ENCODE measurements at regions not wholly inside any gene's neighbourhood (a gene's known extent, or its start where the extent isn't known, plus 50 kb on each side); places are given as distances from the start of the nearest gene placed in this dataset.

GRCh38 chr18:55041366-55041765, 82.1 kb upstream of the CCDC68 start:
- RAD21 ChIA-PET (ENCODE audit: low non-redundant PET in 1 of 2, low total read pairs in 2 of 2, uncharacterized antibody in 2 of 2, unreplicated experiment in 2 of 2), result no interaction called here
- intact Hi-C loops (cut with micrococcal nuclease), result no loop called here

More at GRCh38 chr18:55041366-55041765, 82.1 kb upstream of the CCDC68 start:
- no peak overlapping the region for H2AFZ ChIP-seq (ENCODE audit: low read depth, low read length, poor library complexity, severe bottlenecking)
- ATAC-seq (no peak), DNase-seq (ENCODE audit: low read depth, low spot score) (no peak)
- no peaks in the 10 kb centered on the region for H3K4me1 ChIP-seq (ENCODE audit: control insufficient read depth in 1 of 2, insufficient read depth in 2 of 2, low read length in 2 of 2)
- TF ChIP-seq REST (IDR thresholded peaks at IDR 0.05; ENCODE audit: low read depth), result no peak
- no peak for TF ChIP-seq EZH2 (IDR thresholded peaks at IDR 0.05)
- TF ChIP-seq CTCF (IDR thresholded peaks at IDR 0.05 in 2 of 3, conservative IDR thresholded peaks at IDR 0.05 in 1 of 3; ENCODE audit: borderline replicate concordance in 1 of 3, insufficient read depth in 1 of 3, low read depth in 2 of 3, low read length in 2 of 3), result no peak
- TF ChIP-seq FOSL1 (IDR thresholded peaks at IDR 0.05; ENCODE audit: low read depth), result no peak
- TF ChIP-seq EGR1 (IDR thresholded peaks at IDR 0.05; ENCODE audit: low read depth), result no peak
- TF ChIP-seq SRF (IDR thresholded peaks at IDR 0.05; ENCODE audit: low read depth), result no peak
- no peaks in the 10 kb centered on the region for H3K79me2 ChIP-seq (ENCODE audit: insufficient read depth, low read length)
- H3K27me3 ChIP-seq (ENCODE audit: insufficient read depth, low read length), result no peaks in the 10 kb centered on the region
- H3K36me3 ChIP-seq (ENCODE audit: control insufficient read depth in 1 of 2, insufficient read depth in 2 of 2, low read length in 2 of 2), result no peaks in the 10 kb centered on the region
- H3K9me3 ChIP-seq (ENCODE audit: control insufficient read depth in 1 of 2, insufficient read depth in 1 of 2, low read depth in 1 of 2, low read length in 2 of 2), result no peaks in the 10 kb centered on the region
- ChIA-PET POLR2A (no interaction called here), CTCF (no interaction called here)
- H3K9me2 ChIP-seq (ENCODE audit: insufficient read depth), result no peaks in the 10 kb centered on the region
- no peak overlapping the region for H3K9ac ChIP-seq (ENCODE audit: low read length)
- H3K4me3 ChIP-seq (replicated peaks in 1 of 2; ENCODE audit: low read depth in 1 of 2, low read length in 2 of 2), result no peak overlapping the region
- no peaks in the 10 kb centered on the region for H4K20me1 ChIP-seq (ENCODE audit: insufficient read depth)
- no TSS peak for BruUV-seq (replicated peaks)
- H3K27ac ChIP-seq (ENCODE audit: low read depth, low read length), result no peak overlapping the region
- no peak overlapping the region for H3K4me2 ChIP-seq (ENCODE audit: low read length)

Measured in HCT116 (cell line).